IPS DF 19.7 (cell line): ENCODE measurements at regions not wholly inside any gene's neighbourhood (a gene's known extent, or its start where the extent isn't known, plus 50 kb on each side); places are given as distances from the start of the nearest gene placed in this dataset.
"Not testable (repeated sequence)": the region's sequence is repeated elsewhere in the genome, so short reads cannot be mapped to it uniquely, and the experiment has no call there.

Source experiments
- DNase-seq: peaks from one replicate; pipeline ENCODE4 v3.0.0-alpha.2; 2013; ENCODE audit warnings: low read depth, low spot score

- DNase-seq = no peak
These were observed 219.2 kb upstream of the ARHGEF26 start for GRCh38 chr3:153901991-153902390.

- DNase-seq = peak; percentile 23
These were observed 217.8 kb upstream of the ARHGEF26 start for GRCh38 chr3:153903430-153903829.

- DNase-seq = no peak
These were observed 214.8 kb upstream of the ARHGEF26 start for GRCh38 chr3:153906366-153906765.

- no peak for DNase-seq
These were observed 210.8 kb upstream of the ARHGEF26 start for GRCh38 chr3:153910387-153910786.

- no peak for DNase-seq
These were observed 210.1 kb upstream of the ARHGEF26 start for GRCh38 chr3:153911116-153911515.

GRCh38 chr3:153919773-153920172 is 201.4 kb upstream of the ARHGEF26 start:
- no peak for DNase-seq

GRCh38 chr3:153921826-153922225 is 199.4 kb upstream of the ARHGEF26 start:
- DNase-seq = no peak

- no peak for DNase-seq
These were observed 195.2 kb upstream of the ARHGEF26 start for GRCh38 chr3:153925841-153926514.

- DNase-seq = no peak
These were observed 194.1 kb upstream of the ARHGEF26 start for GRCh38 chr3:153927107-153927506.

- no peak for DNase-seq
These were observed 192.3 kb upstream of the ARHGEF26 start for GRCh38 chr3:153928851-153929250.

- DNase-seq = not testable (repeated sequence)
These were observed 187.7 kb upstream of the ARHGEF26 start for GRCh38 chr3:153933481-153933880.

GRCh38 chr3:153944084-153944483 is 177.1 kb upstream of the ARHGEF26 start:
- no peak for DNase-seq

- no peak for DNase-seq
These were observed 169.9 kb upstream of the ARHGEF26 start for GRCh38 chr3:153951276-153951675.

GRCh38 chr3:153952091-153952490 is 169.1 kb upstream of the ARHGEF26 start:
- no peak for DNase-seq

- DNase-seq = no peak
These were observed 164.6 kb upstream of the ARHGEF26 start for GRCh38 chr3:153956613-153957012.

GRCh38 chr3:153957421-153957820 is 163.8 kb upstream of the ARHGEF26 start:
- no peak for DNase-seq

GRCh38 chr3:153958635-153959595 is 162.3 kb upstream of the ARHGEF26 start:
- no peak for DNase-seq

- DNase-seq = no peak
These were observed 160.6 kb upstream of the ARHGEF26 start for GRCh38 chr3:153960458-153961074.

GRCh38 chr3:153961494-153961893 is 159.7 kb upstream of the ARHGEF26 start:
- DNase-seq = no peak

- no peak for DNase-seq
These were observed 158.2 kb upstream of the ARHGEF26 start for GRCh38 chr3:153963012-153963411.

- no peak for DNase-seq
These were observed 153.9 kb upstream of the ARHGEF26 start for GRCh38 chr3:153967260-153967659.

- no peak for DNase-seq
These were observed 151.1 kb upstream of the ARHGEF26 start for GRCh38 chr3:153970047-153970446.
